ENCODE measurements at regions not wholly inside any gene's neighbourhood (a gene's known extent, or its start where the extent isn't known, plus 50 kb on each side); places are given as distances from the start of the nearest gene placed in this dataset.
"Not testable (repeated sequence)": the region's sequence is repeated elsewhere in the genome, so short reads cannot be mapped to it uniquely, and the experiment has no call there.

DNA sequence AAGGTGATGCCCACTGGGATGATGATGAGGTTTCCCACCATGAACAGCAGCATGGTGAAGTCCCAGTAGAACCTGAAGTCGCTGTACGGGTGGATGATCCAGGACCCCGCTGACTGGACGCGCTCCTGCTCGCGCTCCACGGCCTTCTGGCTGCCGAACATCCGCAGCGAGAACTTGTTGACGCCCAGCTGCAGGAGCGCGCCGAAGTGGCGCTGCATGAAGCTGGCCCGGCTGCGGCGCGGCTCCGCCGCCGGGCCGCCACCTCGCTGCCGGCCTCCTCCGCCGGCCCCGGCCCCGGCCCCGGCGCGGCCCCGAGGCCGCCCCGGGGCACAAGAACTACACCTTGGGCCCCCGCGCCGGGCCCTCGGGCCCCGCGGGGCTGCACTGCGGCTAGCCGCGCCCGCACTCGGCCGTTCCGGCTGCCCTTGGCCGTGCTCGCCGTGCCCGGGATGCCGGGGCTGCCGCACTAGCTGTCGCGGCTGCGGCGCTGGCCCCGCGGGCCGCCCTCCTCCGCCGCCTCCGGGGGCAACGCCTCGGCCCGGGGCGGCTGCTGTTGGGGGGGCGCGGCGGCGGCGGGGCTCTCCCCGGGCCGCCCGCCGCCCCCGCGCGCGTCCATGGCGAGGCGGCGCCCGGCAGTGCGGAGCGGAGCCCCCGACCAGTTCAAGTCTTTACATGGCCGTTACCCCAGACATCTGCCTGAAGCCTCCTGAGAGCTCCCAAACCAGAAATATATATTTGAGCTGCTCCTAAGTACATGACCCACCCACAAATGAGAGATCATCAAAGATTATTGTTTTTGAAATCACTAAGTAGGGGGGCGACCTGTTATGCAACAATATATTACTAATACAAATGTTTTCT, 87.8 kb downstream of the GOLGA8K start:
- not testable (repeated sequence) for H3K4me1 Mint-ChIP-seq; H3K9me3 ChIP-seq (ENCODE audit: control insufficient read depth, low read length); H3K27me3 ChIP-seq (ENCODE audit: control insufficient read depth, insufficient read depth, low read length, poor library complexity, severe bottlenecking); DNase-seq; H3K36me3 ChIP-seq (ENCODE audit: control insufficient read depth, insufficient read depth, low read length); H3K4me1 ChIP-seq (ENCODE audit: control insufficient read depth, insufficient read depth, low read length); H3K27ac ChIP-seq (ENCODE audit: low read depth, low read length); H3K4me3 Mint-ChIP-seq; H3K9ac ChIP-seq (ENCODE audit: extremely low read depth, low read length, poor library complexity, severe bottlenecking); H3K9me3 Mint-ChIP-seq; H3K27ac Mint-ChIP-seq; H3K36me3 Mint-ChIP-seq (ENCODE audit: low read depth); H3K27me3 Mint-ChIP-seq (ENCODE audit: insufficient read depth); H3K4me3 ChIP-seq (ENCODE audit: low read length)
- WGBS, 2 experiments (ENCODE audit: insufficient coverage in 1 of 2, insufficient read length in 1 of 2) = 3% methylated on average over 8 of the region's 91 CpGs; no CpG with 5 or more reads in 1 of the 2 experiments

GRCh38 chr15:32313446-32314209, 89.5 kb downstream of the GOLGA8K start:
- not testable (repeated sequence) for H3K9me3 Mint-ChIP-seq
- peak; percentile 25 for DNase-seq
- WGBS, 2 experiments (ENCODE audit: insufficient coverage in 1 of 2, insufficient read length in 1 of 2) = 94% methylated on average over 6 of the region's 77 CpGs; no CpG with 5 or more reads in 1 of the 2 experiments

DNA sequence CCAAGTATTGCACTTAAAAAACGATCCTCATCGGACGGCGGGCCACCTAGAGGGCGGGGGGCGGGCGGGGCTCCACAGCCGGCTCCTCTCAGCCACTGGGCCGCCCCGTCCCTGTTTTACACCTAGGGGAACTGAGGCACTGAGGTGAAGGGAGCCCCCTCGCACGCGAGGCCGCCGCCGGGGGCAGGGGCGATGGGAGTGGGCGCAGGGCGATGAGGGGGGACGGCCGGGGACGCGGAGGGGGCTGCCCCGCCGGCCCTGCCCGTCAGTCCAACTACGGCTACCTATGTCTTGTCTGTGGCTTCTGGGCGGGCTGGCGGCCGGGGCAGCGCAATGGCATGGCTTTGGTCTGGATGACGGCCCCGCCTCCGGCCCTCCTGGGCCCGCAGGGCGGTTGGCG, 90.4 kb downstream of the GOLGA8K start:
- H3K36me3 ChIP-seq (ENCODE audit: control insufficient read depth, insufficient read depth, low read length); H3K4me3 ChIP-seq (ENCODE audit: low read length); H3K27me3 ChIP-seq (ENCODE audit: control insufficient read depth, insufficient read depth, low read length, poor library complexity, severe bottlenecking); H3K9me3 ChIP-seq (ENCODE audit: control insufficient read depth, low read length); H3K36me3 Mint-ChIP-seq (ENCODE audit: low read depth); H3K4me3 Mint-ChIP-seq; H3K27ac ChIP-seq (ENCODE audit: low read depth, low read length); H3K4me1 ChIP-seq (ENCODE audit: control insufficient read depth, insufficient read depth, low read length); H3K27me3 Mint-ChIP-seq (ENCODE audit: insufficient read depth); H3K27ac Mint-ChIP-seq; H3K4me1 Mint-ChIP-seq; H3K9ac ChIP-seq (ENCODE audit: extremely low read depth, low read length, poor library complexity, severe bottlenecking); H3K9me3 Mint-ChIP-seq: not testable (repeated sequence)
- WGBS, 2 experiments (ENCODE audit: insufficient coverage in 1 of 2, insufficient read length in 1 of 2) = 20 to 34% methylated on average over 2 to 7 of the region's 37 CpGs
- peak; percentile 5 for DNase-seq

More at GRCh38 chr15:32313446-32314209, 89.5 kb downstream of the GOLGA8K start:
- not testable (repeated sequence) for H3K4me3 Mint-ChIP-seq; H3K27ac Mint-ChIP-seq; H3K36me3 Mint-ChIP-seq (ENCODE audit: low read depth); H3K4me3 ChIP-seq (ENCODE audit: low read length); H3K9ac ChIP-seq (ENCODE audit: extremely low read depth, low read length, poor library complexity, severe bottlenecking); H3K27ac ChIP-seq (ENCODE audit: low read depth, low read length); H3K36me3 ChIP-seq (ENCODE audit: control insufficient read depth, insufficient read depth, low read length); H3K4me1 Mint-ChIP-seq; H3K27me3 Mint-ChIP-seq (ENCODE audit: insufficient read depth); H3K27me3 ChIP-seq (ENCODE audit: control insufficient read depth, insufficient read depth, low read length, poor library complexity, severe bottlenecking); H3K9me3 ChIP-seq (ENCODE audit: control insufficient read depth, low read length); H3K4me1 ChIP-seq (ENCODE audit: control insufficient read depth, insufficient read depth, low read length)

GRCh38 chr15:32307592-32307991, 95.5 kb downstream of the GOLGA8K start:
- not testable (repeated sequence) for H3K9ac ChIP-seq (ENCODE audit: extremely low read depth, low read length, poor library complexity, severe bottlenecking); H3K27me3 ChIP-seq (ENCODE audit: control insufficient read depth, insufficient read depth, low read length, poor library complexity, severe bottlenecking); H3K36me3 Mint-ChIP-seq (ENCODE audit: low read depth); H3K27ac ChIP-seq (ENCODE audit: low read depth, low read length); H3K4me1 Mint-ChIP-seq; H3K27me3 Mint-ChIP-seq (ENCODE audit: insufficient read depth); H3K4me3 Mint-ChIP-seq; H3K4me3 ChIP-seq (ENCODE audit: low read length); H3K4me1 ChIP-seq (ENCODE audit: control insufficient read depth, insufficient read depth, low read length); H3K36me3 ChIP-seq (ENCODE audit: control insufficient read depth, insufficient read depth, low read length); DNase-seq; H3K9me3 Mint-ChIP-seq; H3K9me3 ChIP-seq (ENCODE audit: control insufficient read depth, low read length); H3K27ac Mint-ChIP-seq
- WGBS, 2 experiments (ENCODE audit: insufficient coverage in 1 of 2, insufficient read length in 1 of 2) = 87% methylated on average over 3 of the region's 5 CpGs; no CpG with 5 or more reads in 1 of the 2 experiments

- not testable (repeated sequence) for H3K36me3 Mint-ChIP-seq (ENCODE audit: low read depth); H3K9me3 ChIP-seq (ENCODE audit: control insufficient read depth, low read length); H3K9me3 Mint-ChIP-seq; H3K4me3 ChIP-seq (ENCODE audit: low read length); H3K4me1 Mint-ChIP-seq; H3K4me3 Mint-ChIP-seq; H3K4me1 ChIP-seq (ENCODE audit: control insufficient read depth, insufficient read depth, low read length); DNase-seq; H3K27ac Mint-ChIP-seq; H3K27ac ChIP-seq (ENCODE audit: low read depth, low read length); H3K36me3 ChIP-seq (ENCODE audit: control insufficient read depth, insufficient read depth, low read length); H3K9ac ChIP-seq (ENCODE audit: extremely low read depth, low read length, poor library complexity, severe bottlenecking); H3K27me3 ChIP-seq (ENCODE audit: control insufficient read depth, insufficient read depth, low read length, poor library complexity, severe bottlenecking); H3K27me3 Mint-ChIP-seq (ENCODE audit: insufficient read depth)
- no CpG with 5 or more reads among the region's 21 CpGs for WGBS, 2 experiments (ENCODE audit: insufficient coverage in 1 of 2, insufficient read length in 1 of 2)
Measured at GRCh38 chr15:32276200-32276830, 126.8 kb downstream of the GOLGA8K start.

GRCh38 chr15:32253958-32254357, 149.1 kb downstream of the GOLGA8K start:
- H3K4me1 ChIP-seq (ENCODE audit: control insufficient read depth, insufficient read depth, low read length); H3K36me3 ChIP-seq (ENCODE audit: control insufficient read depth, insufficient read depth, low read length); H3K4me3 Mint-ChIP-seq; H3K27me3 Mint-ChIP-seq (ENCODE audit: insufficient read depth); H3K9me3 Mint-ChIP-seq; H3K27ac Mint-ChIP-seq; H3K4me3 ChIP-seq (ENCODE audit: low read length); H3K27me3 ChIP-seq (ENCODE audit: control insufficient read depth, insufficient read depth, low read length, poor library complexity, severe bottlenecking); H3K36me3 Mint-ChIP-seq (ENCODE audit: low read depth); DNase-seq; H3K9ac ChIP-seq (ENCODE audit: extremely low read depth, low read length, poor library complexity, severe bottlenecking); H3K27ac ChIP-seq (ENCODE audit: low read depth, low read length); H3K4me1 Mint-ChIP-seq; H3K9me3 ChIP-seq (ENCODE audit: control insufficient read depth, low read length): not testable (repeated sequence)
- WGBS, 2 experiments (ENCODE audit: insufficient coverage in 1 of 2, insufficient read length in 1 of 2) = 87% methylated on average over 3 of the region's 7 CpGs; no CpG with 5 or more reads in 1 of the 2 experiments

Data from endodermal cell (in vitro differentiated cells).